ENCODE measurements at regions not wholly inside any gene's neighbourhood (a gene's known extent, or its start where the extent isn't known, plus 50 kb on each side); places are given as distances from the start of the nearest gene placed in this dataset.
"Not testable (repeated sequence)": the region's sequence is repeated elsewhere in the genome, so short reads cannot be mapped to it uniquely, and the experiment has no call there.

DNA sequence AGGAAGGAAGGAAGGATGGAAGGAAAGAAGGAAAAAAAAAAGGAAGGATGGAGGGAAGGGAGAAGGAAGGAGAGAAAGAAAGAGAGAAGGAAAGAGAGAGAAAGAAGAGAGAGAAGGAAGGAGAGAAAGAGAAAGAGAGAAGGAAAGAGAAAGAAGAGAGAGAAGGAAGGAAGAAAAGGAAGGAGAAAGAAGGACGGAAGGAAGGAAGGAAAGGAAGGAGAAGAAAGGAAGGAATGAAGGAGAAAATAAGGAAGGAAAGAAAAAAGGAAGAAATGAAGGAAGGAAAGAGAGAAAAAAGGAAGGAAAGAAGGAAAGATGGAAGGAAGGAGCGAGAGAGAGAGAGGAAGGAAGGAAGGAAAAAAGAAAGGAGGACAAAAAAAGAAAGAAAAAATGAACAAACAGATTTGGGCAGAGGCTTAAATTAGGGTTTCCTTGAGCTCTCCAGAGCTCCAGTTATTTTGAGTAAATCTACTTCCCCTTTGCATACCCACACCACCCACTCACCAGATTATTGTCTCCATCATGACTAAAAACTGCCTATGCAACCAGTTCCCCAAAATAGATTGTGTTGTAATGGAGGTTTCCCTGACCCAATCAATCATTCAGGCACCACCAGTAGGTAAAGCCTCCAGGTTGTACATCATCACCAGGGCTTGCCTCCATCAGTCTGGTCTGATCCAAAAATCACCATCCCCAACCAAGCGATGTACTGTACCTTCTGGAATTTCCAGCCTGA, 1722.9 kb upstream of the PCDH10 start:
- DNase-seq = no peak

DNA sequence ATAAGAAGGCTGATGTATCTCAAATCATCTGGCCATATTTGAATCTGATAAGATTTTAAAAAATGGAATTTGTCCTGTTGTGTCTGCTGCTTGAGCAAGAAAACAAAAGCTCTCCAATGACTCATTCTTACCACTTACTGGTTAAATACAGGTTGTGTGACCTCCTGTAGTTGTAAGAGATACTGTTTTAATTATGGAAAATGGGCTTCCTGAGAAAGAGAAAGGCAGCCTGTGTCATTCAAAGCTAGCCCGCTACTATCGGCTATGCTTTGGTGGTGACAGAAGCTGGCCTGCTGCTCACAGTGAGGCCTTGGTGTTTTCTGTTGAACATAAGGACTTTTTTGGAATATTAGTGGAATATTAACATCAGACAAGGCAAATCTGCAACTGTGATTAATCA, 1722.1 kb upstream of the PCDH10 start:
- DNase-seq = no peak

DNA sequence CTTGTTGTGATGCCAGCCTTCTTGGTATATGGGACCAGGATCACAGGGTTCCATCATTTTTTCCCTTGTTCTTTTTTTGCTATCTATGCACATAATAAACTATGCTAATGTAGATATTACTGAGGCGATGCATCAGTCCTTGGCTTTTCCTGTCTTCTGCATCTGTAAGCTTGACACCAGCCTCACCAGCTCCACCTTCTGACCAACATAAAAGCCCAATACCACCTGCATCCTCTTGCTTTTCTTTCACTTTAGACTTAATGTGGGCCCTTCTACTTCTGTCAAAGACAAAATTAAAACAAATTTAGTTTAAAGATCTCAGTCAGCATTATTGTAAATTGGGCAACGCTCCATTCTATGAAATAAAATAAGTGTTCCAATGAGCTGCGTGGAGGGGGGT, 1718.8 kb upstream of the PCDH10 start:
- DNase-seq = no peak

DNA sequence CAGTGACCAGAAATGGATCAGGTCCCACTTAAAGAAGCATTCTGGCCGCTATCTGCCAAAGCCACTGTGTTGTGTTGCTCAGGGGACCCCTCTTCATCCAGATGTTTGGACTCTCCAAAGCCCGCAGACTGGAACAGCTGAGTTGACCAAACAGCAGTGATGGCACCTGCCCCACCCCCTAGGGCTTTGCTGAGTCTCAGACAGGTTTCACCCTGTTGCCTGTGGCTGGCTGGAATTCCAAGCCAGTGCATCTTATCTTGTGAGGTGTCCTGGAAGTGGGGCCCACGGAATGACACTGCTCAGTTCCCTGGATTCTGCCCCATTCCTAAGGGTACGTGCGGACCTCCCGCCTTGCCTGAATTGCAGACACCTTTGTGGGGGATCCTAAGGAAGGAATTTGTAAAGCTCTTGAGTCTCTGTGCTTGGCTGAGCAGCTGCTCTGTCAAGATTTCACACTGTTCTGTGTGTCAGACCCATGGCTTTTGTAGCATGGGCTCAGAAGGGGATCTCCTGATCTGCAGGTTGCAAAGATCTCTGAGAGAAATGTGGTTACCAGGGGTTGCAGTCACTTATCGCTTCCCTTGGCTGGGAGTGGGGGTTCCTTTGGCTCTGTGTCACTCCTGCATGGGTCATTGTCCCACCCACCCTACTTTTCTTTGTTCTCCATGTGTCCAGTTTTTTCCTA, 1707.9 kb upstream of the PCDH10 start:
- no peak for DNase-seq

DNA sequence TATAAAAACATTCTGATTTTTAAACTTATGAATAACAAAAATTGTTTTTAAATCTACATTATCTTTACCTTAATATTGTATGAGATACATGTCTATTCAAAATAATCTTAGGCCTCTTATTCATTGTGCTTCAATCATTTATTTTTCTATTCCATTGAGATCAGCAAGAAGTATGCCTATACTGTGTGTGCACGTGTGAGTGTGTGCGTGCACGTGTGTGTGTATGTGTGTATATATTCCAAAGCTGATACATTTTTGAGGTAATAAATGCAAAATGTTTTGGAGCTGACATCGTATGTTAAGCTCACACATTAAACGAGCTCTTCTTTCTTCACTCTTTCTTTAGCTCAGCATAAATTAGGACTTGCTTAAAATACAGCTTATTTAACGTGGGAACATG, 1701.2 kb upstream of the PCDH10 start:
- DNase-seq = no peak

DNA sequence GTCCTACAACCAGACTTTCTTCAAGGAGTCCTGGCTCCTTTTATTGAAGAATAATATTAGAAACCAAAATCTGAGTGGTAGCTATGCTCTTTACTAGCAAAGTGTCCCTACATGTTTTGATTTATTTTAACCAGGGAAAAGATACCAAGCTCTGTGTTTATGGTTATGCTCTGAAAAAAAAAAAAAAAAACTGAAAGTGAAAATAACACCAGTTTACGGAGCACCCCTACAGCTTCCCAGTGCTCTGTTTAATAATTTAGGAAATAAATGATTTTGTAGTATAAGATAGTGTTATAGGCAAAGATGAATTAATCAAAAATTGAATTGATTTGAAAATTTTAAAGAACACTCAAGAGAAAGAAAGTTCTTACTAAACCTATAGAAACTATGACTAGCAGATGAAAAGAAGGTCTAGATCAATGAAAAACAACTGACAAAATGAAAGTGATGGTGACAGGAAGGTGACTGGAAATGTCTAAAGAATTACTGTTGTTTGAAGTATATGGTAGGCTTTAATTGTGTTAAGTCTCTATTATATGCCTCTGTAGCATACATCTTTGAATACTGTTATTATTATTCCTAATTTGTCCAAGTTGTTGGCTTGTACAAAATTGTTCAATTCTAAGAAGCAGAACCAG, 1698.4 kb upstream of the PCDH10 start:
- no peak for DNase-seq

DNA sequence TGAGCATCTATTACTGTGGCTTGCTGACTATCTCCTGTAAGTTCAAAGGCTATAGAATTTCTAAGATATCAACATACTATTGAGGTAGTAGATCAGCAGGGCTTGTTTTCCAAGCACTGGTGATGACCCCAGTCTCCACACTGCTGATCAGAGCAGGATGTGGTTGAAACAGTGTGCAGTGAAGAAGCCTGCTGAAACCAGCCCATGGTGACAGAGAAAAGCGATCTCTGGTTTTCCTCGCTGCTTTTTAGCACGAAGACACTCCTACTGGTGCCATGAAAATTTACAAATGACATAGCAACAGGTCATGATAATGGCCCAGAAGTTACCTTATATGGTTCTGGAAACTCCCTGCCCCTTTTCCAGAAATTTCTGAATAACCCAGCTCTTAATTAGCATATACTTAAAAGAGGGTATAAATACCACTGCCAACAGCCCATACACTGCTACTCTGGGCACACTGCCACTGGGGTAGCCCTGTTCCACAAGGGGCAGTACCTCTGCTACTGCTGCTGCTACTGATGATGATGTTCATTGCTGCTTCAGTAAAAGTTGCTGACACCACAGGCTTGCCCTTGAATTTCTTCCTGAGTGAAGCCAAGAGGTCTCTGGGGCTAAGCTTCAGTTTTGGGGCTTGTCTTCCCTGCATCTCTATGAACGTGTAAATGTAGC, 1689.5 kb upstream of the PCDH10 start:
- no peak for DNase-seq

DNA sequence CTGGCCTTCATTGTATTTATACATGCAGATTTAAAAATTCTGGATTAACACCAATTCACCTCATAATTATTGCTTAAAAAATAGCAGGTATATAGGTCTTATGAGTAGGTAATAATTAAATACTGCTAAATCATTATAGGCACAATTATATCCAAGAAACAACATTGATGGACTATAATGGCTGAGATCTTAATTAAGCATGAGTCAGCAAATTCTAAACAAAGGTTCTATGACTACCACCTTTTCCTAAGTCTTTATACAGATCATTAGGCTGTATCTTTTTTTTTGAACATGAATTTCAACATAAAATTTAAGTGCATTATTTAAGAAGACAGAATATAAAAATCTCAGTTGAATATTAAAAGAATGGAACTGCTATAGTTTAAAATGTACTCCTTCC, 1678.7 kb upstream of the PCDH10 start:
- no peak for DNase-seq

DNA sequence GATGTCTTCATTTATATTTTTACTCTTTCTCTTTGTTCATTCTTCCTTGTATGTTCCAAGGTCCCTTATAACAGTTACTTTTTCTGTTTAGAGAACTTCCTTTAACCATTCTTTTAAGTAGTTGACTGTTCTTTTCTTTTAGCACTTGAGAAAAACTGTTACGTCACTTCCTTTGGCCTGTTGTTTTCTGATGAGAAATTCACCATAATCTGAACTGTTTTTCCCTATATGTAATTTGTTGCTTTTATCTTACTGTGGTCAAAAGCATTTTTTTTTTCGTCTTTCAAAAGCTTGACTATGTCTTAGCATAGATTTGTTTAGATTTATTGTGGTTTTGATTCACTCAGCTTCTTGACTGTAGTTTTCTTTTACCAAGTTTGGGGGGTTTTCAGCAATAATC, 1660.3 kb upstream of the PCDH10 start:
- no peak for DNase-seq

DNA sequence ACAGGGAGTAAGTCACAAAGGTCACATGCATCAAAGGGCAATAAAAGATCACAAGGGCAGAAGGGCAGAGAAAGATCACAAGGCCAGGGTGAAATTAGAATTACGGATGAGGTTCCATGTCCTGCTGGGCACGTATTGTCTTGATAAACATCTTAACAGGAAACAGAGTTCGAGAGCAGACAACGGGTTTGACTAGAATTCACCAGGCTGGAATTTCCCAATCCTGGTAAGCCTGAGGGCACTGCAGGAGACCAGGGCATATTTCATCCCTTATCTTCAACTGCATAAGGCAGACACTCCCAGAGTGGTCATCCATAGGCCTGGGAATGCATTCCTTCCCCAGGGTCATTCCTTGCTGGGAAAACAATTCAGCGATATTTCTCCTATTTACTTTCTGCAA, 1652.9 kb upstream of the PCDH10 start:
- DNase-seq = not testable (repeated sequence)

DNA sequence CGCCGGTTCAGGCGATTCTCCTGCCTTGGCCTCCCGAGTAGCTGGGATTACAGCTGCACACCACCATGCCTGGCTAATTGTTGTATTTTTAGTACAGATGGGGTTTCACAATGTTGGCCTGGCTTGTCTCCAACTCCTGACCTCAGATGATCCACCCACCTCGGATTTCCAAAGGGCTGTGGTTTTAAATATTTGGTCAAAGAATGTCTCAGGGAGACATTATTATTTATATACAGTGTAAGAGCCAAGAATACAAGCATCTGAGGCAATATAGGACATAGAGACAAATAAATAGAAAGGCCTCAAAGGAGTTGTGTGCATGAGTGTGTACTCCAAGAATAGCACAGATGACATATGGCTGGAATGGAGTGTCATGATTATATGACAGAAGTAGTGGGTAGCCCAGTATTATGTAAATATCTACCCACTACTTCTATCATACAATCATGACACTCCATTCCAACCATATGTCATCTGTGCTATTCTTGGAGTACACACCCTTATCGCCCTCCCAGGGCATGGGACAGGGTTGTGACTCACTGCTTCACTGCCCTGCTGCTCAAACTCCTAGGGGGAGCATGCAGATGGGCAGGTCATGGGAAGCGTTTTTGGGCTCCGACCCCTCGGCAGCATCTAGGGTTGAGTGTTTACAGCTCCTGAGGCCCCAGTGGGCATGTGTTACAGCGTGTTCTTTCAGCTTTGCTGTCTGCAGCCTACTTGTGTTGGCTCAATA, 1649.8 kb upstream of the PCDH10 start:
- DNase-seq = no peak

DNA sequence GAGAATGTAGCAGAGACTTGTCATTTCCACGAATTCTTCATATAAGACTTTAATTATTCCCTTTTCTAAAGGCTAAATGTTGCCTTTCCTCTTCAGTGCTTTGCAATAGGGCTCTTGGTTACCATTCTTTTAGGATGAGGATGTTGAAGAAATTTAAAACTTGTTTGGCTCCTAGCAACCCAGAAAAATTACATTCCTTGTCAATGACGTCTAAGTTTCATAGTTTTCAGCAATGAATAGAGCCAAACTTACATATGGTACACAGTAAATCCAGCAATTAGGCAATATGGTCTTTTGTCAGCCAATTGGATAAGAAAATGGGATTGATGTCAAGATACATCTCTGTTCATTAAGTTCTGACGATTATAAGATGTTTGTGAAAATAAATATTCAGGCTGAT, 1639.6 kb upstream of the PCDH10 start:
- no peak for DNase-seq

DNA sequence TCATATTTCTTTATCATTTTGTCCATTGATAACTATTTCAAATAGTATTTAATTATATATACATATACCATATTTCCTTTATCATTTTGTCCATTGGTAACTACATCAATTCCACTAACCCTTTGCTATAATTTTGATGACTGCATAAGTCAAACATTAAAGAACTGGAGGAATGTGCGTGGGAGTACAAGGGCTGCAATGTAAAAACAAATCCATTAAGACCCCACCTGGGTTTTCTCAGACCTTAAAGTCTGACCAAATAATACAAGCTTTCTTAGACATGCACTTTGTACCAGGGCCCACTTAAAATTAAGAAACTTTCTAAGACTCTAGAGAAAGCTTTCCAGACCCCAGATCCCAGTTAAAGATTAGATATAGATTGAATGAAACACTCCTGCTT, 1622.4 kb upstream of the PCDH10 start:
- no peak for DNase-seq

DNA sequence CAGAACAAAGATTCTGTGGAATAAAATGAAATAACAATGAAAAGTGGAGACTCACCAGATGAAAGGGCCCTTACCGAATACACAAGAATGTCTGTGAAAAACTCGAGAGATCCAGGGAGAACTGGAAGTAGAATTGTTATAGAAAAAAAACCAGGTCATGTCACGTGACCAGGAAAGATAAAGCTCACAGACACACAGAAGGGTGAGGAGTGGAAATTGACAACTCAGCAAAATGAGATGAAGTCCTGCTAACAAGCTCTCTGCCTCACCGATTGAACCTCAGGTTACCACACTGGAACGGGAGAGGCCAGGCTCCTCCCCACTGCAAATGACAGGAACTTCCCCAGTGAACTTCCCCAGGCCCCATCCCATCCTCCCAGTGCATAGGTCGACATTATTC, 1618.0 kb upstream of the PCDH10 start:
- no peak for DNase-seq

DNA sequence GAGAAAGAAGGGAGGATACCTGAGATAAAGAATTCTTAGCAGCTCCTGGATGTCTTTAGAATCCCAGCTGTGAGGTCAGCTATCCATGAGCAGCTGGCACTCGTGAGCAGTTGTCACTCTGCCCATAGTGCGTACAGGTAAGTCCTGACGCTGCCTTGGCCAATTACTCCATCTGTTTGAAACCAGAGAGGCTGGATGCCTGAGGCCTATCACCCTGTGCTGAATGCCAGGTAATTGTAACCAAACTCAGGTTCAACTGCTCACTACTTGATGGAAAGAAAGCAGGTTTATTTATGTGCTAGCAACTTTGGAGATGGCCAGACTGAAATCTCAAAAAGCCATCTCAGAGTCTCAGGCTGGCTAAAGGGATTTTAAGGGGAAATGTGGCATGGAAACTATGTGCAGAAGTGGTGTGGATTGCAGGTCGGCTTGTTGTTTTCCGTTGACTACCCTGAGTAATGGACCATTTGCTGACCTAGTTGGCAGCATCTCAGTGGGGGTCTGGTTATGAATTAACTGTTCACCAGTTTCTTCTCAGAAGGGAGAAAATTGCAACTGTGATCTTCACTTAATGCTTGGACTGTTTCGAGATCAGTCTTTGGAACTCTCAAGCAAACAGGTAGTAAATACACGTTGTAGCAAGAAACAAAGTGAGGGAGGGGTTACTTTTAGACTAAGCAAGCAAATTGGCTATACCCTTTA, 1614.0 kb upstream of the PCDH10 start:
- DNase-seq = no peak

DNA sequence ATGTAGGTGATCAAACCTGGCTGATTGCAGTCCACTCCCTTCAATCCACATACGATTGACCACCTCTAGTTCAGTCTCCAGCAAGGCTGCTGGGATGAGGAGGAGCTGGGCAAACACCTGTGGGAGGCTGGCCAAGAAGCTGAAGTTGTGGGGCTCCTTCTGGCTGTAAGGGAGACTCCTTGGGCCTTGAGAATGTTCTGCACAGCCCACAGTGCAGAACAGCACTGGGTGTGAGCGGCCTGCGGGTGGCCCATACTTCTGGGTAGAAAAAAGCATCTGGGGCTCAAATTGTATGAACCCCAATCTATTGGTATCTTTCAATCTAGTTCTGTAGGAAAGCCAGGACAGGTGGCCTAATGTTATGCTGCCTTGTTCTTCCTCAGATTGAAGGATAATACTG, 1608.8 kb upstream of the PCDH10 start:
- DNase-seq = no peak

DNA sequence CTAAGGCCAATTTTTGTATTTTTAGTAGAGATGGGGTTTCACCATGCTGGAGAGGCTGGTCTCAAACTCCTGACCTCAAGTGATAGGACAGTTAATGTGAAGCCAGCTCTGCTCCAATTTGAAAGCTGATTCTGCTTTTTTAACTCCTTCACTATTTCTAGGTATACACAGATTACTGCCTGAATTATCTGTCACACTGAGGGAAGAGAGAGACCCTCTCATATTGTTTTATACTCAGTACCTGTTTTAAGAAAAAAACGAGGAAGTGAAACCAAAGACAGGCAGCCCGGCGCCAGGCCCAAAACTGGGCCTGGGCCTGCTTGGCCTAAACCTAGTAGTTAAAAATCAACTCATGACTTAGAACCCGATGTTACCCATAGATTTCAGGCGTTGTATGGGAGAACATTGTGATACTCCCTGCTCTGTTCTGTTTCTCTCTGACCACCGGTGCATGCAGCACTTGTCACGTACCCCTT, 1601.5 kb upstream of the PCDH10 start:
- DNase-seq = no peak

DNA sequence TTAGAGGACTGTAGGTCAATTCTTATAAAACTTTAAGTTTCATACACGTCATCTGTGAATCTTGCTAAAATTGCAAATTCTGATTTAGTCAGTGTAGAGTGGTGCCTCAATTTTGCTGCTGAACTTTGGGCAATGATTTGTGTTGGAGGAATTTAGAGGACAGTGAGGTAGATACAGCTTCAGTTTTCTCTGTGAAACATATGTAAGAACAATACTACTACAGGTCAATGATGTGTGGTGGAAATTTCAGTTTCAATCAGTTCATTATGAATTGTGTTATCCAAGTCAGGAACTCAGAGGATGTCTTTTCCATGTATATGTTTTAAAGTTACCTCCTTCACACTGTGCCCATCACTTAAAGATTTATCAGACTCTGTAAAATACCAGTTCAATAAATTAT, 1597.8 kb upstream of the PCDH10 start:
- DNase-seq = no peak

DNA sequence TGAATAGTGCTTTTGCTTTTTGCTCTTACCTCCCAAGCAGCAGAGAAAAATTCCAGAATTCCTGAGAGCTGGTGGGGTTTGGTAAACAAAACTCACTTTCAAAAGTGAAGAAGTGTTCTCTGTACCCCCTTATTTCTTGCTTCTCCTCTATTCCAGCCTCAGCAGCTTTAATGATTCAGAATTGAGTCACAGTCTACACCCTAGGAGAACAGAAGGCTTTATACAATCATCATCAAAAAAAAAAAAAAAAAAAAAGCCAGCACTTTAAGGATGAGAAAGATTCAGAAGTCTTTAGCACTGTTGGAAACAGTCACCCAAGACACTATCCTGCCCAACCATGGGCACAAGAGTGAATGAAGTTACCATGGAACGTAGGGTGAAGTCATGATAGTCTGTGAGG, 1583.1 kb upstream of the PCDH10 start:
- DNase-seq = no peak

DNA sequence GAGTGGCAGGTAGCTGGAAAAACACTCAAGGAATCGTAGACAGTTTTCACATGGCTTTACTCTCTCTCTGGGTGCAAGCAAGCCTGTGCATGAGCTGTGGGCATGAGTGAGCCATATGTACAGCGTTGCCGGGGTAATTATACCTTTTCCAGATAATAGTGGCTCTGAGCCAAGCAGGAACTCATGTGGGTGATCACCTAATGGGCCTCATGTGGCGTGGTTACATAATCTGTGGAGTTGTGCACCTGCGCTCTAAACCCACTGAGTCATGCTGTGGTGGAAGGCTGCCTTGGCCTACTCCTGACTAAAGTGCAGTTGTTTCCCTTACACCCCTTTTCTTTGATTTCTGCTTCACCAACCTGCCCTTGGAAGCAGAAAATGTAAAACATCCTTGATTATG, 1564.5 kb upstream of the PCDH10 start:
- DNase-seq = no peak

DNA sequence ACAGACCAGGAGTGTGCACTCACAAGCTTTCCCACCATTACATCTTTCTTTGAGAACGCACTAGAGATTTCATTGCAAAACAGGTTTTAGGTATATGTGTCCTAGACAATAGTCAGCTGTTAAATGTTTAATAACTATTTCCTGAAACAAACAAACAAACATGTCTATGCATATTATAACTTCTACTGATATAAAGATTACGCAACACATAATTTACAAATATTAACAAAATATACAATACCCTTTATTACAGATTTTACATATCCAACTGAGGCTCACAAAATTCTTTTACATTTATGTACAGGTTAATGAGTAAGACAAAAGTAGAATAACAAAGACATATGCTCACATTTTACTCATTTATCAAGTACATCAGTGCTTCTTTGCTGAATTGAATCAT, 1554.0 kb upstream of the PCDH10 start:
- no peak for DNase-seq

DNA sequence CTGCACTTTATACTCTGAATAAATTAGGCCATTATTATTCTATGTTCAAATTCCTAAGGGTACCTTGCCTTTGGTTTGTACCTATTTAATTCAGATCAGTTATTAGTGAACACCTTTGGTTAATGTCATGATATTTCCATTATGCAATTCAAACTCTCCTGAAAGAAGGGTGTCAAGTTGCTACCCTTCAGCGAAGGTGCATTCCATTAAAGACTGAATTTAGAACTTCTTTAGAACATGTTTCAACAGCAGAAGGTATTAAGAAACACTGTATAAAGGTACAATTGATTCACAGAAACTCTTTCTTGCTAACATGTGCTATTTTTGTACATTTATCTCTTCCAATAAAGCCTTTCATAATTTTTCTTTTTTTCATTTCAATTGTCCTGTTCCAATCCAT, 1545.4 kb upstream of the PCDH10 start:
- no peak for DNase-seq
